T-helper 2 cell treated with Interferon-gamma antibody and Interleukin-4, amounts not matched to agents 5 μg/mL and 100 μg/mL, for 36 hours (primary cell): ENCODE measurements at regions not wholly inside any gene's neighbourhood (a gene's known extent, or its start where the extent isn't known, plus 50 kb on each side); places are given as distances from the start of the nearest gene placed in this dataset.

ENCODE experiments used
- DNase-seq: peaks from one replicate; pipeline ENCODE4 v3.0.0; 2021; ENCODE audit warnings: low spot score
- H3K27ac Mint-ChIP-seq: one replicate; pipeline ENCODE4 v1.8.0; 2021; ENCODE audit warnings: mild to moderate bottlenecking, mixed read lengths
- H3K27me3 Mint-ChIP-seq: one replicate; pipeline ENCODE4 v1.8.0; 2021; ENCODE audit warnings: low read depth, mixed read lengths
- H3K36me3 Mint-ChIP-seq: one replicate; pipeline ENCODE4 v1.8.0; 2021; ENCODE audit warnings: low read depth, mixed read lengths
- H3K4me1 Mint-ChIP-seq: one replicate; pipeline ENCODE4 v1.8.0; 2021; ENCODE audit warnings: low read depth, mixed read lengths
- H3K4me3 Mint-ChIP-seq: one replicate; pipeline ENCODE4 v1.8.0; 2022; ENCODE audit warnings: mild to moderate bottlenecking, moderate library complexity, mixed read lengths
- H3K9me3 Mint-ChIP-seq: one replicate; pipeline ENCODE4 v1.8.0; 2021; ENCODE audit warnings: mixed read lengths

DNA sequence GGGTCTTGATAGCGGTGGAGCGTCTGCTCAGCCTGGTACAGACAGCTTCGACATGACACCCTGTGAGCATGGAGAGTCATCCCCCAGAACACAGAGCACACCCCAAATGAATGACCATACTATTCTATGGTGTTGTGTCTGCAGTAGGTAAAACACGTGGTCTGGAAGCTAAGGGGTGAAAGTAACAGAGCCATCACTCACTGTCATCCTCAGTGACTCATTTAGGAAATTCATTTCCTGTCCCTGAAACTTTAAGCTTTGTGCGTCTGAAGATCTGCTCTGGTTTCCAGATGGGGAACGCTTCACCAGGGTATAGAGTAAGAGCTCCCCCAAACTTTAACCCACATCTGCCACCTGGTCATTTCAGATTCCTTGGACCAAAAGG lies 94.8 kb upstream of the DISP3 start:
- DNase-seq: peak; percentile 13
- Mint-ChIP-seq H3K36me3 (peaks cover 2% of the 10 kb centered on the region), H3K4me3 (peak overlapping the region; percentile 72), H3K27me3 (peaks cover 21% of the 10 kb centered on the region), H3K4me1 (peaks cover 24% of the 10 kb centered on the region), H3K9me3 (peaks cover 4% of the 10 kb centered on the region), H3K27ac (peak overlapping the region; percentile 35)

GRCh38 chr1:11387829-11388228 lies 91.1 kb upstream of the DISP3 start:
- H3K9me3 Mint-ChIP-seq: no peaks in the 10 kb centered on the region
- no peak overlapping the region for H3K27ac Mint-ChIP-seq
- H3K4me3 Mint-ChIP-seq: no peak overlapping the region
- H3K27me3 Mint-ChIP-seq: peaks cover 19% of the 10 kb centered on the region
- H3K36me3 Mint-ChIP-seq: no peaks in the 10 kb centered on the region
- H3K4me1 Mint-ChIP-seq: peaks cover 18% of the 10 kb centered on the region
- DNase-seq: no peak

GRCh38 chr1:11388617-11389016 lies 90.3 kb upstream of the DISP3 start:
- H3K27ac Mint-ChIP-seq: no peak overlapping the region
- no peak for DNase-seq
- H3K4me1 Mint-ChIP-seq: peaks cover 13% of the 10 kb centered on the region
- no peaks in the 10 kb centered on the region for H3K36me3 Mint-ChIP-seq
- no peaks in the 10 kb centered on the region for H3K9me3 Mint-ChIP-seq
- peaks cover 19% of the 10 kb centered on the region for H3K27me3 Mint-ChIP-seq
- H3K4me3 Mint-ChIP-seq: no peak overlapping the region

GRCh38 chr1:11391327-11391726 lies 87.6 kb upstream of the DISP3 start:
- Mint-ChIP-seq H3K4me1 (peaks cover 7% of the 10 kb centered on the region), H3K27ac (no peak overlapping the region)

DNA sequence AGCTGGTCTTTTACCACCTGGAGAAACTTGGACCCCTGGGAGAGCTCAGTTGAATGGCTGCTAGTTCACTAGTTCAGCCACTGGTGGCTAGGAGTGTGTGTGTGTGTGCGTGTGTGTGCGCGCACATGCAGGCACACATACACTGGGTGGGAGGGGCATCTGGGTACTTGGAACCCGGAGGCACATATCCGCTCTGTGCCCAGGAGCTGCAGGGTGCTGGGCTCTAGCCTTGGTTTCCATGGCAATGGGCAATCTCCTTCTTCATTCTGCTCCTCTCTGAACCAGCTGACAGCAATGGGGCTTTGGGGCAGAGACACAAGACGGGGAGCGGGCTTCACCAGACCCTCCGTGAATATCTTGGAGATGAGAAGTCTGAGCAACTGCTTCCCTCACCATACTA lies 87.1 kb upstream of the DISP3 start:
- H3K9me3 Mint-ChIP-seq: no peaks in the 10 kb centered on the region
- no peak for DNase-seq
- peaks cover 7% of the 10 kb centered on the region for H3K4me1 Mint-ChIP-seq
- no peak overlapping the region for H3K27ac Mint-ChIP-seq
- H3K4me3 Mint-ChIP-seq: no peak overlapping the region
- H3K27me3 Mint-ChIP-seq: peaks cover 23% of the 10 kb centered on the region
- H3K36me3 Mint-ChIP-seq: no peaks in the 10 kb centered on the region

More at GRCh38 chr1:11391327-11391726, 87.6 kb upstream of the DISP3 start:
- no peak for DNase-seq
- H3K9me3 Mint-ChIP-seq: no peaks in the 10 kb centered on the region
- H3K4me3 Mint-ChIP-seq: no peak overlapping the region
- no peaks in the 10 kb centered on the region for H3K36me3 Mint-ChIP-seq
- peaks cover 23% of the 10 kb centered on the region for H3K27me3 Mint-ChIP-seq

DNA sequence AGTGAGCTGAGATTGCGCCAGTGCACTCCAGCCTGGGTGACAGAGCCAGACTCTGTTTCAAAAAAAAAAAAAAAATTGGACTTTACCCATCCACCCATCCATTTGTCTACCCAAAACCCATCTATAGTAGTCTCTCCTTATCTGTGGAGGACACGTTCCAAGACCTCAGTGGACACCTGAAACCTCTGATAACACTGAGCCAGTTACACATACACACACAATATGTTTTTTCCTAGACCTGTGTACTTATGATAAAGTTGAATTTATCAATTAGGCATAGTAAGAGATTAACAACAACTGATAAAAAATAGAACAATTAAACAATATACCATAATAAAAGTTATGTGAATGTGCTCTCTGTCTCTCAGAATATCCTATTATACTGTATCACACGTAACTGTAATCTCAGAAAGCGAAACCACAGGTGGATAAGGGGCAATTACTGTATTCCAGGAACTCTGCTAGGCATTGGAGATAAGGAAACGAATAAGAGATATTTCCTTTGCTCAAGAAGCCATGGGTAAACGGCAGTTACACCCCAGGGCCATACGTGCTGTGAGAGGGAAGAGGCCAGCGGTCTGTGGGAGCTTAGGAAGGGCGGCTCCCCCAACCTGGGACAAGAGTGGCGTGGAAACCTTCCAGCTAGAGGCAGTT lies 84.2 kb upstream of the DISP3 start:
- peaks cover 16% of the 10 kb centered on the region for H3K27me3 Mint-ChIP-seq
- DNase-seq: no peak
- no peaks in the 10 kb centered on the region for H3K9me3 Mint-ChIP-seq
- no peaks in the 10 kb centered on the region for H3K36me3 Mint-ChIP-seq
- no peak overlapping the region for H3K27ac Mint-ChIP-seq
- peak overlapping the region; percentile 17 for H3K4me3 Mint-ChIP-seq
- peaks cover 7% of the 10 kb centered on the region for H3K4me1 Mint-ChIP-seq

GRCh38 chr1:11395616-11396015 lies 83.3 kb upstream of the DISP3 start:
- peaks cover 7% of the 10 kb centered on the region for H3K4me1 Mint-ChIP-seq
- no peaks in the 10 kb centered on the region for H3K9me3 Mint-ChIP-seq
- DNase-seq: no peak
- peaks cover 16% of the 10 kb centered on the region for H3K27me3 Mint-ChIP-seq
- no peak overlapping the region for H3K27ac Mint-ChIP-seq
- H3K4me3 Mint-ChIP-seq: no peak overlapping the region
- H3K36me3 Mint-ChIP-seq: no peaks in the 10 kb centered on the region

DNA sequence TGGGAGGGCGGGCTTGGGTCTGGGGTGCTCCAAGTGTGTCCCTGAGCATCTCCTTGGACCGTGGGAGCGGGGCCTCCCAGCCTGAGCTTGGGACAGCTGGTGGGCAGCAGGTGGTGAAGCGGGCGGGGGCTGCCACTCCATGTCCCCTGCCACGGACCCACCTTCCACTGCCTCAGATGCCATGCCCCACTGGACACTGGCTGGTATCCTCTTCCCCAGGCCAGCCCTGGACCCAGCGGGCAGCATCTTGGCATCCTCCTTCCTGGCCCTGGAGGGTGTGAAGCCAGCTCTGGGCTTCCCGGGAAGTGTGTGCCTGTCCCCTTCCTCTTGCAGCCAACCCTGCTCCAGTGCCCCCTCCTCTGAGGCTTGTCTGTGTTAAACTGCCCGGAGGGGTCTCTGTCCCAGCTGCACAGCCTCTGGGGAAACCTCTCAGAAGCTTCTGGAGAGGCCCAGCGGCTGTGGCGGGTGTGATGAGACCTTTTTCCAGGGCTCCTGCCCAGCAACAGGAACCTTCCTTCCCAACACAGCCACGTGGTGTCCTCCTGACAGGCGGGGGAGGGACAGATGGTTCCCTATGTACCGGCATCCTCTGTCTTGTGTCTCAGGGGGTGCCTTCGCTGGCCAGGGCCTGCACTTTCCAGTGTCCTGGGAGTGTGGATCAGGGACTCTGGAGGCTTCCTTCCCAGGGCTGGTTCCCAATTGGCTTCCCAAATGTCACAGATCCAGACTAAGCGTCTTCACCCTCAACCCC lies 81.6 kb upstream of the DISP3 start:
- peaks cover 7% of the 10 kb centered on the region for H3K4me1 Mint-ChIP-seq
- no peaks in the 10 kb centered on the region for H3K36me3 Mint-ChIP-seq
- H3K27me3 Mint-ChIP-seq: peaks cover 8% of the 10 kb centered on the region
- no peaks in the 10 kb centered on the region for H3K9me3 Mint-ChIP-seq
- no peak overlapping the region for H3K27ac Mint-ChIP-seq
- H3K4me3 Mint-ChIP-seq: no peak overlapping the region
- DNase-seq: no peak

- Mint-ChIP-seq H3K9me3 (no peaks in the 10 kb centered on the region), H3K4me3 (no peak overlapping the region), H3K27me3 (peaks cover 8% of the 10 kb centered on the region), H3K27ac (no peak overlapping the region), H3K36me3 (no peaks in the 10 kb centered on the region), H3K4me1 (peaks cover 7% of the 10 kb centered on the region)
- DNase-seq: no peak
Measured at GRCh38 chr1:11399250-11399649, 79.7 kb upstream of the DISP3 start.

- Mint-ChIP-seq H3K27ac (no peak overlapping the region), H3K27me3 (peaks cover 1% of the 10 kb centered on the region), H3K4me3 (no peak overlapping the region), H3K36me3 (no peaks in the 10 kb centered on the region), H3K9me3 (no peaks in the 10 kb centered on the region), H3K4me1 (peaks cover 4% of the 10 kb centered on the region)
- no peak for DNase-seq
Measured at GRCh38 chr1:11400155-11400554, 78.8 kb upstream of the DISP3 start.

DNA sequence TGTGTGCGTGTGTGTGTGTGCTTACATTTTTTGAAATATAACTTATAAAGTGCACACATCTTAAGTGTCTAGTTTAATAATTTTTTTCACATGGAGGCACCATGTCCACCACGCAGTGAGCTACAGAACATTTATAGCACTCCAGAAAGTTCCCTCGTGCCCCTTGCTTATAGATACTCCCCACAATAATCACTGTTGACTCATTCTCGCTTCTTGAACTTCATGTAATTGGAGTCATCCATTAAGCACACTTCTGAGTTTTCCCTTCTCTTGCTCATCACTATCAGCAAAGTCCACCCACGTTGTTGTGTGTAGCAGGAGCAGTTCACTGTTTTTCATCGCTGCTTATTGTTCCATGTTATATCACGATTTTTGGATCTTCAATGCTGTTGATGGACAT lies 78.4 kb upstream of the DISP3 start:
- no peaks in the 10 kb centered on the region for H3K36me3 Mint-ChIP-seq
- H3K27me3 Mint-ChIP-seq: no peaks in the 10 kb centered on the region
- no peaks in the 10 kb centered on the region for H3K9me3 Mint-ChIP-seq

GRCh38 chr1:11406845-11407244 lies 72.1 kb upstream of the DISP3 start:
- no peak for DNase-seq
- peaks cover 22% of the 10 kb centered on the region for H3K4me1 Mint-ChIP-seq
- H3K9me3 Mint-ChIP-seq: peaks cover 36% of the 10 kb centered on the region
- H3K36me3 Mint-ChIP-seq: peaks cover 16% of the 10 kb centered on the region
- peak overlapping the region; percentile 31 for H3K4me3 Mint-ChIP-seq
- H3K27me3 Mint-ChIP-seq: no peaks in the 10 kb centered on the region
- peak overlapping the region; percentile 76 for H3K27ac Mint-ChIP-seq

More for the DNA sequence above, 78.4 kb upstream of the DISP3 start:
- no peak overlapping the region for H3K27ac Mint-ChIP-seq
- H3K4me1 Mint-ChIP-seq: peaks cover 3% of the 10 kb centered on the region
- no peak for DNase-seq
- no peak overlapping the region for H3K4me3 Mint-ChIP-seq

DNA sequence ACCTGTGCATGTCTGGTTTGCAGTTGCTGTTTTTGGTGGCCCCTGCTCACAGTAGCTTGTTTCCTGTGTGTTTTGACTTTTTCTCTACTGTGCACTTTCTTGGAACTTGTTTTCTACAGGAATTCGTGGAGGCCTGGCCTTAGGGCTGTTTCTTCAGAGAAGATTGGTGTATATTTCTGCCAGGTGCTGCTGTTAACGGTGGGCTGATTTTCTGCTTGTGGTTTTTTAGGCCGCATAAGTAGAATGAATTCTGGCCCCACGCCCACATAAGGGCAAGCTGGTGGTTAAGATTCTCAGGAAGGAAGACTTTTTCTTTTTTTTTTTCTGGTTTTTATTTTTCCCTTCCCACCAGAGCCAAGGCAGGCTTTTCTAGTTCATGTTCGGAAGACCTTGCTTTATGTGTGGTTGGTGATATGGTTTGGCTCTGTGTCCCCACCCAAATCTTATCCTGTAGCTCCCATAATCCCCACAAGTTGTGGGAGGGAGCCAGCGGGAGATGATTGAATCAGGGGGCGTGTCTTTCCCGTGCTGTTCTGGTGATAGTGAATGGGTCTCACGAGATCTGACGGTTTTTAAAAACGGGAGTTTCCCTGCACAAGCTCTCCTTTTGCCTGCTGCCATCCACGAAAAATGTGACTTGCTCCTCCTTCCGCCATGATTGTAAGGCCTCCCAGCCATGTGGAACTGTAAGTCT lies 71.5 kb upstream of the DISP3 start:
- Mint-ChIP-seq H3K36me3 (peaks cover 16% of the 10 kb centered on the region), H3K27ac (peak overlapping the region; percentile 76), H3K9me3 (peaks cover 36% of the 10 kb centered on the region), H3K27me3 (no peaks in the 10 kb centered on the region), H3K4me3 (peak overlapping the region; percentile 46), H3K4me1 (peaks cover 22% of the 10 kb centered on the region)
- DNase-seq: peak; percentile 19

DNA sequence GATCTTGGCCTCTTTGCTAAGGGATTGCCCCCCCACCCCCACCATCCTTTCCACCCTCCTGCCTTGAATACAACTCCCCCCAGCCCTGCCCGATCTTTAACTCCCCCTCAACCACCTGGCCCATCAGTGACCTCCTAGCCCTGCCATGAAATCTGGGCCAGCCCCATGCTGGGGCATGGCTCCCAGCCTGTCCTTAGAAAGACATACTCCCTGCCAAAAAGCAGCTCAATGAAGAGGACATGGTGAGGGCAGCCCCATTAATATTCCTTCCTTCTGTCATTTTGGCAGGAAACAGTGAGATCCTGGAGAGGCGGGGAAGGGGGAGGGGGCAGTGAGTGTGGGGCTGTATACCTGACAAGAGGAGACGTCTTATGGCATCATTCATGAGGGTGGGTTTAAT lies 66.8 kb upstream of the DISP3 start:
- Mint-ChIP-seq H3K9me3 (peaks cover 21% of the 10 kb centered on the region), H3K4me3 (no peak overlapping the region)

More for the DNA sequence above, 66.8 kb upstream of the DISP3 start:
- H3K27ac Mint-ChIP-seq: no peak overlapping the region
- H3K36me3 Mint-ChIP-seq: peaks cover 8% of the 10 kb centered on the region
- no peaks in the 10 kb centered on the region for H3K27me3 Mint-ChIP-seq
- no peak for DNase-seq
- H3K4me1 Mint-ChIP-seq: peaks cover 11% of the 10 kb centered on the region
